Liver (tissue), 8 donors: ENCODE measurements at regions not wholly inside any gene's neighbourhood (a gene's known extent, or its start where the extent isn't known, plus 50 kb on each side); places are given as distances from the start of the nearest gene placed in this dataset.

ENCODE experiments used
- DNase-seq: peaks from one replicate; pipeline ENCODE4 v3.0.0-alpha.2; 2017; ENCODE audit warnings: low spot score
- H3K27ac ChIP-seq, 2 donors: one replicate each; pipeline ENCODE4 v1.7.0; 2013; ENCODE audit warnings: inconsistent platforms in 2 of 2, low read length in 2 of 2, control low read depth in 1 of 2, low read depth in 1 of 2, mild to moderate bottlenecking in 1 of 2
- H3K27me3 ChIP-seq, 4 donors: one replicate each; pipeline versions ENCODE4 v1.6.1 to v1.7.0; 2013; ENCODE audit warnings: low read length in 3 of 4, inconsistent platforms in 1 of 4, mild to moderate bottlenecking in 1 of 4, moderate library complexity in 1 of 4; ENCODE audit not compliant: control insufficient read depth in 4 of 4, insufficient read depth in 4 of 4
- H3K36me3 ChIP-seq, 4 donors: one replicate each; pipeline versions ENCODE4 v1.6.1 to v1.7.0; 2013; ENCODE audit warnings: low read length in 3 of 4, mild to moderate bottlenecking in 3 of 4, low read depth in 1 of 4, moderate library complexity in 1 of 4; ENCODE audit not compliant: control insufficient read depth in 4 of 4, insufficient read depth in 3 of 4
- H3K4me1 ChIP-seq, 4 donors: one replicate each; pipeline versions ENCODE4 v1.6.1 to v1.7.0; 2013; ENCODE audit warnings: low read length in 3 of 4, mild to moderate bottlenecking in 3 of 4, moderate library complexity in 1 of 4; ENCODE audit not compliant: control insufficient read depth in 4 of 4, insufficient read depth in 4 of 4
- H3K4me3 ChIP-seq, 3 donors: one replicate each; pipeline versions ENCODE4 v1.6.1 to v1.7.0; 2013; ENCODE audit warnings: low read length in 3 of 3, control low read depth in 1 of 3, low read depth in 1 of 3, mild to moderate bottlenecking in 1 of 3
- H3K9ac ChIP-seq, 2 donors: one replicate each; pipeline ENCODE4 v1.7.0; 2013; ENCODE audit warnings: low read length in 2 of 2, mild to moderate bottlenecking in 2 of 2, moderate library complexity in 2 of 2, control low read depth in 1 of 2, low read depth in 1 of 2
- H3K9me3 ChIP-seq, 4 donors: one replicate each; pipeline versions ENCODE4 v1.6.1 to v1.7.0; 2013; ENCODE audit warnings: low read length in 3 of 4; ENCODE audit not compliant: control insufficient read depth in 4 of 4
- EGR1 ChIP-seq, 2 donors: IDR thresholded peaks; 2 replicates each; pipeline ENCODE4 v1.6.1; 2016 to 2018; ENCODE audit warnings: antibody characterized with exemption in 2 of 2, low read depth in 2 of 2
- FOXA1 ChIP-seq: IDR thresholded peaks from 2 replicates; pipeline ENCODE4 v1.6.1; 2016; ENCODE audit warnings: antibody characterized with exemption
- FOXA2 ChIP-seq: IDR thresholded peaks from 2 replicates; pipeline ENCODE4 v1.6.1; 2016; ENCODE audit warnings: antibody characterized with exemption
- GABPA ChIP-seq, 2 donors: IDR thresholded peaks in 1 of 2; conservative IDR thresholded peaks in 1 of 2; 2 replicates each; pipeline ENCODE4 v1.6.1; 2016; ENCODE audit warnings: antibody characterized with exemption in 2 of 2, mild to moderate bottlenecking in 1 of 2, moderate library complexity in 1 of 2
- HNF4A ChIP-seq, 2 donors: conservative IDR thresholded peaks; 2 replicates each; pipeline ENCODE4 v1.6.1; 2016; ENCODE audit warnings: antibody characterized with exemption in 2 of 2, mild to moderate bottlenecking in 2 of 2
- HNF4G ChIP-seq: IDR thresholded peaks from 2 replicates; pipeline ENCODE4 v1.6.1; 2016; ENCODE audit warnings: antibody characterized with exemption
- JUND ChIP-seq, 2 donors: IDR thresholded peaks; 2 replicates each; pipeline ENCODE4 v1.6.1; 2016; ENCODE audit warnings: antibody characterized with exemption in 2 of 2
- MAX ChIP-seq: IDR thresholded peaks from 2 replicates; pipeline ENCODE4 v1.6.1; 2016; ENCODE audit warnings: antibody characterized with exemption
- NR2F2 ChIP-seq: IDR thresholded peaks from 2 replicates; pipeline ENCODE4 v1.6.1; 2016; ENCODE audit warnings: antibody characterized with exemption
- RAD21 ChIP-seq, 2 donors: IDR thresholded peaks; 2 replicates each; pipeline ENCODE4 v1.6.1; 2016; ENCODE audit warnings: antibody characterized with exemption in 2 of 2, mild to moderate bottlenecking in 2 of 2
- REST ChIP-seq: IDR thresholded peaks from 2 replicates; pipeline ENCODE4 v1.6.1; 2016; ENCODE audit warnings: antibody characterized with exemption, mild to moderate bottlenecking
- RXRA ChIP-seq, 2 donors: IDR thresholded peaks; 2 replicates each; pipeline ENCODE4 v1.6.1; 2017 to 2018; ENCODE audit warnings: antibody characterized with exemption in 2 of 2, mild to moderate bottlenecking in 1 of 2
- SP1 ChIP-seq: IDR thresholded peaks from 2 replicates; pipeline ENCODE4 v1.6.1; 2018; ENCODE audit warnings: antibody characterized with exemption, mild to moderate bottlenecking
- TAF1 ChIP-seq: conservative IDR thresholded peaks from 2 replicates; pipeline ENCODE4 v1.6.1; 2016; ENCODE audit warnings: antibody characterized with exemption, mild to moderate bottlenecking
- YY1 ChIP-seq: IDR thresholded peaks from 2 replicates; pipeline ENCODE4 v1.6.1; 2016; ENCODE audit warnings: antibody characterized with exemption, mild to moderate bottlenecking
- WGBS: extraction: QIAGEN DNeasy Blood & Tissue Kit; methylation state at CpG from one replicate; pipeline ENCODE4 v1.1.7; 2013; 5-methylcytosine and 5-hydroxymethylcytosine counted together
- TF ChIP-seq, protein P1 (sequence below): IDR thresholded peaks from 2 replicates; pipeline ENCODE4 v1.6.1; 2016; ENCODE audit warnings: antibody characterized with exemption
- TF ChIP-seq, protein P2 (sequence below): fragments of 150-350 bp; IDR thresholded peaks from 2 replicates; pipeline ENCODE4 v1.5.1; 2017; ENCODE audit warnings: improper control_type of control experiment, low read depth, low read length; ENCODE audit not compliant: missing input control
- TF ChIP-seq, protein P3 (sequence below): IDR thresholded peaks from 2 replicates; pipeline ENCODE4 v1.6.1; 2016; ENCODE audit warnings: antibody characterized with exemption
- donor health status: healthy.
- donor health status: healthy.
- donor health status: healthy.
- donor health status: healthy.
- donor health status: healthy.

DNA sequence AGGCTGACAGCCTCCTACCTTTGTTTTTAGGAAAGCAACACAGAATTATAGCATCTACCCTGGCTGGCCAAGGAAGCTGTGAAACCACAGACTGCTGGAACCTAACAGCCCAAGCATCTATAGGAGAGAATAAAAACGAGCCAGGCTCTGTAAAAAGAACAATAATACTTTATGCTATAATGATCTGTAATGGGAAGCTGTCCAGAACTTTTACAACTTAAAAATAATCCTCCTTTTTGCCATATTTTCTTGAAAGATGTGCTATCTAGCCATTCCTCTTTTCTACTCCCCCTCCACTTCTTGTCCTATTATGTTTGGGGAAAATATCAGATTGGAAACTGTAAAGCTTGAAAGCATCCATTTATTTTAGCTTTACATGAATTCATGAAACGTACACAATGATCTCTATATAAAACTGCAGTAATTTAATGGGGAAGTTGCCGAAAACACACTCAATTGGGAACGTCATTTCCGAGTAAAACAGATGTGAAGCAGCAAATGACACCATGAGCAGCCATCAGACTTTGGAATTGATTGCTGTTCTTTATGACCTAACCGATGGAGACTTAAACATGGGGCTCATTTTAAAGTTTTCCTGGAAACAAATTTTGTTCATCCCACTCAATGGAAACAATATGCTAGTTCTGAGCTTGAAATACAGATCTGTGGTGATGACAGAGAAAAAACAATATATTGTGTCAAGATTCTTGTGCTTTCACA lies 450.3 kb upstream of the CLINT1 start:
- H3K4me3 ChIP-seq: no peak overlapping the region
- no peak overlapping the region for H3K27ac ChIP-seq
- WGBS: 71% methylated on average over 6 of the region's 6 CpGs
- H3K9ac ChIP-seq: no peak overlapping the region
- H3K4me1 ChIP-seq: no peaks in the 10 kb centered on the region
- no peaks in the 10 kb centered on the region for H3K36me3 ChIP-seq
- H3K9me3 ChIP-seq: no peaks in the 10 kb centered on the region
- H3K27me3 ChIP-seq: no peaks in the 10 kb centered on the region
- DNase-seq: no peak
- no peak for TF ChIP-seq SP1
- TF ChIP-seq, protein P1, sequence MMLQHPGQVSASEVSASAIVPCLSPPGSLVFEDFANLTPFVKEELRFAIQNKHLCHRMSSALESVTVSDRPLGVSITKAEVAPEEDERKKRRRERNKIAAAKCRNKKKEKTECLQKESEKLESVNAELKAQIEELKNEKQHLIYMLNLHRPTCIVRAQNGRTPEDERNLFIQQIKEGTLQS: no peak
- no peak for TF ChIP-seq HNF4G
- TF ChIP-seq, protein P2, sequence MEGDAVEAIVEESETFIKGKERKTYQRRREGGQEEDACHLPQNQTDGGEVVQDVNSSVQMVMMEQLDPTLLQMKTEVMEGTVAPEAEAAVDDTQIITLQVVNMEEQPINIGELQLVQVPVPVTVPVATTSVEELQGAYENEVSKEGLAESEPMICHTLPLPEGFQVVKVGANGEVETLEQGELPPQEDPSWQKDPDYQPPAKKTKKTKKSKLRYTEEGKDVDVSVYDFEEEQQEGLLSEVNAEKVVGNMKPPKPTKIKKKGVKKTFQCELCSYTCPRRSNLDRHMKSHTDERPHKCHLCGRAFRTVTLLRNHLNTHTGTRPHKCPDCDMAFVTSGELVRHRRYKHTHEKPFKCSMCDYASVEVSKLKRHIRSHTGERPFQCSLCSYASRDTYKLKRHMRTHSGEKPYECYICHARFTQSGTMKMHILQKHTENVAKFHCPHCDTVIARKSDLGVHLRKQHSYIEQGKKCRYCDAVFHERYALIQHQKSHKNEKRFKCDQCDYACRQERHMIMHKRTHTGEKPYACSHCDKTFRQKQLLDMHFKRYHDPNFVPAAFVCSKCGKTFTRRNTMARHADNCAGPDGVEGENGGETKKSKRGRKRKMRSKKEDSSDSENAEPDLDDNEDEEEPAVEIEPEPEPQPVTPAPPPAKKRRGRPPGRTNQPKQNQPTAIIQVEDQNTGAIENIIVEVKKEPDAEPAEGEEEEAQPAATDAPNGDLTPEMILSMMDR: no peak
- TF ChIP-seq REST: no peak
- no peak for TF ChIP-seq NR2F2
- no peak for TF ChIP-seq YY1
- no peak for TF ChIP-seq RAD21 (IDR thresholded peaks at IDR 0.05)
- no peak for TF ChIP-seq RXRA (IDR thresholded peaks at IDR 0.05)
- no peak for TF ChIP-seq JUND (IDR thresholded peaks at IDR 0.05)
- TF ChIP-seq FOXA2: no peak
- no peak for TF ChIP-seq GABPA (IDR thresholded peaks at IDR 0.05 in 1 of 2, conservative IDR thresholded peaks at IDR 0.05 in 1 of 2)
- TF ChIP-seq, protein P3, sequence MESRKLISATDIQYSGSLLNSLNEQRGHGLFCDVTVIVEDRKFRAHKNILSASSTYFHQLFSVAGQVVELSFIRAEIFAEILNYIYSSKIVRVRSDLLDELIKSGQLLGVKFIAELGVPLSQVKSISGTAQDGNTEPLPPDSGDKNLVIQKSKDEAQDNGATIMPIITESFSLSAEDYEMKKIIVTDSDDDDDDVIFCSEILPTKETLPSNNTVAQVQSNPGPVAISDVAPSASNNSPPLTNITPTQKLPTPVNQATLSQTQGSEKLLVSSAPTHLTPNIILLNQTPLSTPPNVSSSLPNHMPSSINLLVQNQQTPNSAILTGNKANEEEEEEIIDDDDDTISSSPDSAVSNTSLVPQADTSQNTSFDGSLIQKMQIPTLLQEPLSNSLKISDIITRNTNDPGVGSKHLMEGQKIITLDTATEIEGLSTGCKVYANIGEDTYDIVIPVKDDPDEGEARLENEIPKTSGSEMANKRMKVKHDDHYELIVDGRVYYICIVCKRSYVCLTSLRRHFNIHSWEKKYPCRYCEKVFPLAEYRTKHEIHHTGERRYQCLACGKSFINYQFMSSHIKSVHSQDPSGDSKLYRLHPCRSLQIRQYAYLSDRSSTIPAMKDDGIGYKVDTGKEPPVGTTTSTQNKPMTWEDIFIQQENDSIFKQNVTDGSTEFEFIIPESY: no peak
- no peak for TF ChIP-seq HNF4A (conservative IDR thresholded peaks at IDR 0.05)
- no peak for TF ChIP-seq TAF1
- TF ChIP-seq MAX: no peak
- no peak for TF ChIP-seq EGR1 (IDR thresholded peaks at IDR 0.05; ENCODE audit: low read depth in 2 of 2)
- TF ChIP-seq FOXA1: no peak
